Smooth muscle cell (in vitro differentiated cells): ENCODE measurements at regions not wholly inside any gene's neighbourhood (a gene's known extent, or its start where the extent isn't known, plus 50 kb on each side); places are given as distances from the start of the nearest gene placed in this dataset.

Experiments used
- DNase-seq: peaks from one replicate; lab custom pipeline; 2025; ENCODE audit not compliant: unreplicated experiment; lab: John Stamatoyannopoulos, UW
- H2AFZ ChIP-seq: fragments of 200-600 bp; sonication (generic); 2 replicates; pipeline ENCODE4 v1.6.0; 2016; ENCODE audit warnings: antibody characterized with exemption, low read depth, mild to moderate bottlenecking
- H3F3A ChIP-seq: fragments of 200-600 bp; sonication (generic); 2 replicates; pipeline ENCODE4 v1.6.0; 2017; ENCODE audit warnings: antibody characterized with exemption, low read depth
- H3K27ac ChIP-seq: fragments of 200-600 bp; sonication (generic); 2 replicates; pipeline ENCODE4 v1.5.1; 2016; ENCODE audit warnings: low read depth, mild to moderate bottlenecking
- H3K27me3 ChIP-seq: fragments of 200-600 bp; sonication (generic); 2 replicates; pipeline ENCODE4 v1.6.1; 2016; ENCODE audit warnings: low read depth, mild to moderate bottlenecking
- H3K36me3 ChIP-seq: fragments of 200-600 bp; sonication (generic); 2 replicates; pipeline ENCODE4 v1.5.1; 2016; ENCODE audit warnings: low read depth
- H3K4me1 ChIP-seq: fragments of 200-600 bp; sonication (generic); 2 replicates; pipeline ENCODE4 v1.5.1; 2016; ENCODE audit warnings: low read depth
- H3K4me2 ChIP-seq: fragments of 200-600 bp; sonication (generic); 2 replicates; pipeline ENCODE4 v1.6.0; 2016; ENCODE audit warnings: mild to moderate bottlenecking
- H3K4me3 ChIP-seq: fragments of 200-600 bp; sonication (generic); 2 replicates; pipeline ENCODE4 v1.5.1; 2016; ENCODE audit warnings: mild to moderate bottlenecking
- H3K79me2 ChIP-seq: fragments of 200-600 bp; sonication (generic); 2 replicates; pipeline ENCODE4 v1.6.0; 2016; ENCODE audit warnings: low read depth, mild to moderate bottlenecking
- H3K9ac ChIP-seq: fragments of 200-600 bp; sonication (generic); 2 replicates; pipeline ENCODE4 v1.6.0; 2016; ENCODE audit warnings: low read depth
- H3K9me3 ChIP-seq: fragments of 200-600 bp; sonication (generic); replicated peaks from 2 replicates; pipeline ENCODE4 v1.5.1; 2016; ENCODE audit warnings: low read depth
- H4K20me1 ChIP-seq: fragments of 200-600 bp; sonication (generic); 2 replicates; pipeline ENCODE4 v1.6.0; 2016; ENCODE audit warnings: low read depth
- CTCF ChIP-seq: fragments of 200-600 bp; sonication (generic); IDR thresholded peaks from 2 replicates; pipeline ENCODE4 v1.5.1; 2017; ENCODE audit warnings: borderline replicate concordance, mild to moderate bottlenecking, antibody characterized with exemption; ENCODE audit not compliant: insufficient read depth, poor library complexity, severe bottlenecking
- WGBS: methylation state at CpG from one replicate; pipeline ENCODE4 v1.1.7; 2016; ENCODE audit warnings: low lambda C conversion rate; 5-methylcytosine and 5-hydroxymethylcytosine counted together

DNA sequence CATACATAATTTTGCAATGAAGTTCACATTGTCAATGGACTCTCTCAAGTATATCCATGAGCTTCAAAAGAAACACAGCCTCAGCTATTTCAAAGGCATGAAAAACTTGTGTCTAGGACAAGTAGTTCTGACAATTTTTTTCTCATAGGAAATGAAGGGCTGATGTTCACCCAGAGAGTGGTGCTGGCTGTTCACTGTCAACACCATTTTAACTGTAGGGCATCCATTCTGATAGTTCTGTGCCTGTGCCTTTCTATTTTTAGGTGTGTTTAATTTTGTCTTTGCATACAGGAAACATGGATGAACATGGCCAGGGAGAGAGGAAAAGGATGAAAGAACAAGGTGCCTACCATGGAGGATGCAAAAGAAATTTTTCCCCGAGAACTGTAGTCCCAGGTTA is 135.3 kb upstream of the MAP9 start:
- Histone ChIP-seq H3K4me3 (no peak overlapping the region), H3K79me2 (no peaks in the 10 kb centered on the region), H2AFZ (no peak overlapping the region), H3F3A (no peaks in the 10 kb centered on the region), H3K9me3 (no peaks in the 10 kb centered on the region), H3K4me1 (peaks cover 23% of the 10 kb centered on the region), H3K9ac (no peak overlapping the region), H3K27ac (no peak overlapping the region), H3K27me3 (no peaks in the 10 kb centered on the region), H4K20me1 (no peaks in the 10 kb centered on the region), H3K4me2 (no peak overlapping the region), H3K36me3 (no peaks in the 10 kb centered on the region)
- 100% methylated on average over 1 of the region's 1 CpG for WGBS
- DNase-seq = no peak
- TF ChIP-seq CTCF = no peak

- no peaks in the 10 kb centered on the region for H3K79me2 ChIP-seq
Measured at GRCh38 chr4:155510771-155511170, 134.0 kb upstream of the MAP9 start.

DNA sequence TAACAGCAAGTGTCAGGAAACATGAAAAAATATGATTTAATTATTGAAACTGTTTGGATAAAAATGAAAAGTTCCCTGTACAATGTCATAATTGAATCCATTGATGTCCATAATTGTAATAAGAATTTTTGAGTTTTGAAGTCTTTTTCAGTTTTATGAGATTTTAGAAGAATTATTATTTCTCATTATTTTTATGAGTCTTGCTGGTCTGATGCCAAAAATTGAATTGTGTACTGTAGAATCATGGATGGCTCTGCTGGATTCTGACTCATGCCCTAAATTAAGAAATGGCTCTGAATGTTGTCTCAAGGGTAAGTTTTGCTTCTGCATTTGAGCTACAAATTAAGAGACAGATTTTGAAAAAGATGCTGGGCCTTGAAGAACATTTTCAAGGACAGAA is 132.8 kb upstream of the MAP9 start:
- H3K79me2 ChIP-seq = no peaks in the 10 kb centered on the region
- H2AFZ ChIP-seq = peak overlapping the region; percentile 70
- no peak overlapping the region for H3K9ac ChIP-seq
- peak overlapping the region; percentile 65 for H3K4me2 ChIP-seq
- H3K4me1 ChIP-seq = peaks cover 22% of the 10 kb centered on the region
- H3K36me3 ChIP-seq = no peaks in the 10 kb centered on the region
- H3K27ac ChIP-seq = peak overlapping the region; percentile 66
- no peaks in the 10 kb centered on the region for H3F3A ChIP-seq
- no peaks in the 10 kb centered on the region for H3K27me3 ChIP-seq
- H3K4me3 ChIP-seq = no peak overlapping the region
- TF ChIP-seq CTCF = no peak
- no peaks in the 10 kb centered on the region for H3K9me3 ChIP-seq
- H4K20me1 ChIP-seq = no peaks in the 10 kb centered on the region
- DNase-seq = no peak

More at GRCh38 chr4:155510771-155511170, 134.0 kb upstream of the MAP9 start:
- TF ChIP-seq CTCF = no peak
- DNase-seq = no peak
- H4K20me1 ChIP-seq = no peaks in the 10 kb centered on the region
- H3K4me2 ChIP-seq = no peak overlapping the region
- H3K27ac ChIP-seq = peak overlapping the region; percentile 66
- H3K36me3 ChIP-seq = no peaks in the 10 kb centered on the region
- no peaks in the 10 kb centered on the region for H3K27me3 ChIP-seq
- H3K9ac ChIP-seq = no peak overlapping the region
- no peaks in the 10 kb centered on the region for H3F3A ChIP-seq
- 28% methylated on average over 2 of the region's 2 CpGs for WGBS
- no peak overlapping the region for H3K4me3 ChIP-seq
- no peaks in the 10 kb centered on the region for H3K9me3 ChIP-seq
- peak overlapping the region; percentile 10 for H2AFZ ChIP-seq
- peaks cover 26% of the 10 kb centered on the region for H3K4me1 ChIP-seq

DNA sequence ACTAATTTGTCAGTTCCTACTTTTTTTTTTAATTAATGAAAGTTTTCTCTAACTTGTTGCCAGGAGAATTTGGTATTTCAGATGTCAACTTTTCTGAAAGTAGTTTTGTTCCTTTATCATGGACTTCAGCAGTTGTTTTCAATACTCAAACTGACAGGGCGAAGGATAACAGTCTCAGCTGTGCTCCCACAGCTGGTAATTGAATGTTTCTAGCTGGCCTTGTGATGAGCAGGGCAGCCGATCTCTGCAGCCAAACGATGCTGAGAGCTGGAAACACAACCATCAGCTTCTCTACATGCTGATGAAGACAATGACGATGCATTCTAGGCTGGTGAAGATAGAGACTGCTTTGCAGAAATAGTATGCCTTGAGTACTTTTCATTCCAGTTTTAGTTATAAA is 130.0 kb upstream of the MAP9 start:
- Histone ChIP-seq H3F3A (no peaks in the 10 kb centered on the region), H3K4me2 (no peak overlapping the region), H3K9ac (no peak overlapping the region), H4K20me1 (no peaks in the 10 kb centered on the region), H3K27ac (peak overlapping the region; percentile 7), H3K36me3 (no peaks in the 10 kb centered on the region), H3K9me3 (no peaks in the 10 kb centered on the region), H3K4me3 (no peak overlapping the region), H3K27me3 (no peaks in the 10 kb centered on the region), H2AFZ (peak overlapping the region; percentile 39), H3K79me2 (no peaks in the 10 kb centered on the region), H3K4me1 (peaks cover 22% of the 10 kb centered on the region)
- no peak for DNase-seq
- 61% methylated on average over 4 of the region's 4 CpGs for WGBS
- no peak for TF ChIP-seq CTCF
